ENCODE measurements at regions not wholly inside any gene's neighbourhood (a gene's known extent, or its start where the extent isn't known, plus 50 kb on each side); places are given as distances from the start of the nearest gene placed in this dataset.

DNA sequence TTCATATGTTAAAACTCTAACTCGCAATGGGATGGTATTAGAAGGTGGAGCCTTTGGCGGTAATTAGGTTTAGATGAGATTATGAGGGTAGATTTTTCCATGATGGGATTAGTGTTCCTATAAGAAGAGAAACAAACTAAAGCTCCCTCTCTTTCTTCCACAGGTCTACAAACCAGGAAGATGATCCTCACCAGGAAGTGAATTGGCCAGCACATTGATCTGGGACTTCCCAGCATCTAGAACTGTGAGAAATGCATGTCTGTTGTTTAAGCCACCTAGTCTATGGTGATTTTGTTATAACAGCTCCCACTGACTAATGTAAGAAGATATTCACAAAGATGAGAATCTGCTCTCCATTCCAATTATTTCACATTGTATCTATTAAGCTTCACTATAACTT is 2266.9 kb downstream of the PCDH7 start:
- peaks cover 2% of the 10 kb centered on the region for H3K36me3 Mint-ChIP-seq (ENCODE audit: insufficient read depth)
- no peak for ATAC-seq (replicated peaks; ENCODE audit: extremely low read depth, poor library complexity, severe bottlenecking)
- no peak overlapping the region for H3K27ac Mint-ChIP-seq (ENCODE audit: low read depth)
- no peaks in the 10 kb centered on the region for H3K4me1 Mint-ChIP-seq
- H3K27me3 Mint-ChIP-seq = no peaks in the 10 kb centered on the region
- H3K9me3 Mint-ChIP-seq = peaks cover 14% of the 10 kb centered on the region
- no peak overlapping the region for H3K4me3 Mint-ChIP-seq
- DNase-seq (ENCODE audit: low spot score in 2 of 2) = no peak

- H3K36me3 Mint-ChIP-seq (ENCODE audit: insufficient read depth) = no peaks in the 10 kb centered on the region
- ATAC-seq (replicated peaks; ENCODE audit: extremely low read depth, poor library complexity, severe bottlenecking) = no peak
- H3K4me3 Mint-ChIP-seq = no peak overlapping the region
- no peak for DNase-seq (ENCODE audit: low spot score in 2 of 2)
- peaks cover 14% of the 10 kb centered on the region for H3K9me3 Mint-ChIP-seq
- no peak overlapping the region for H3K27ac Mint-ChIP-seq (ENCODE audit: low read depth)
- no peaks in the 10 kb centered on the region for H3K27me3 Mint-ChIP-seq
- no peaks in the 10 kb centered on the region for H3K4me1 Mint-ChIP-seq
Measured at GRCh38 chr4:32988165-32988811, 2268.1 kb downstream of the PCDH7 start.

DNA sequence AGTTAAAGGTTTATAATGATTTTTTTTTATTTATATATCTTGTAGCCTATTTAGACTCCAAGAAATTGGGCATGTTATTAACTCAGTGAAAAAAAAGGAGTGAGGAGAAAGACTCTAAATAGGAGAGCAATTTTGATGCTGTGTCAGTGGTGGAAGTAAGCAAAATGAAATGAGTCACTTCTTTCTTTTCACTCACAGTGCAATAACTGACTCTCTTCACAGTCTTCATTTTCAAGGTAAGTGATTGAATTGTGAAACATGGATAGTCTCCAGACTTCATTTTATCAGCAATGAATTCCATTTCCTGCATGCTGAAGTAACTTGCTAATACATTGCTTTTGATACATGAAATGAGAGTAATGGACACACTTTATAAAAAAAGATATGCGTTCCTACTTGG is 2271.5 kb downstream of the PCDH7 start:
- Mint-ChIP-seq H3K27ac (ENCODE audit: low read depth) (no peak overlapping the region), H3K36me3 (ENCODE audit: insufficient read depth) (no peaks in the 10 kb centered on the region), H3K4me3 (no peak overlapping the region)

GRCh38 chr4:32994981-32995881 is 2275.1 kb downstream of the PCDH7 start:
- no peaks in the 10 kb centered on the region for H3K4me1 Mint-ChIP-seq
- no peak for ATAC-seq (replicated peaks; ENCODE audit: extremely low read depth, poor library complexity, severe bottlenecking)

More for the DNA sequence above, 2271.5 kb downstream of the PCDH7 start:
- H3K4me1 Mint-ChIP-seq = no peaks in the 10 kb centered on the region
- no peaks in the 10 kb centered on the region for H3K27me3 Mint-ChIP-seq
- no peak for DNase-seq (ENCODE audit: low spot score in 2 of 2)
- H3K9me3 Mint-ChIP-seq = no peaks in the 10 kb centered on the region
- no peak for ATAC-seq (replicated peaks; ENCODE audit: extremely low read depth, poor library complexity, severe bottlenecking)

GRCh38 chr4:33013282-33013681 is 2293.1 kb downstream of the PCDH7 start:
- no peak for DNase-seq (ENCODE audit: low spot score in 2 of 2)
- H3K36me3 Mint-ChIP-seq (ENCODE audit: insufficient read depth) = no peaks in the 10 kb centered on the region
- no peak overlapping the region for H3K4me3 Mint-ChIP-seq
- no peaks in the 10 kb centered on the region for H3K4me1 Mint-ChIP-seq
- no peak overlapping the region for H3K27ac Mint-ChIP-seq (ENCODE audit: low read depth)
- peaks cover 26% of the 10 kb centered on the region for H3K9me3 Mint-ChIP-seq
- no peak for ATAC-seq (replicated peaks; ENCODE audit: extremely low read depth, poor library complexity, severe bottlenecking)
- H3K27me3 Mint-ChIP-seq = no peaks in the 10 kb centered on the region

More at GRCh38 chr4:32994981-32995881, 2275.1 kb downstream of the PCDH7 start:
- H3K9me3 Mint-ChIP-seq = peaks cover 14% of the 10 kb centered on the region
- H3K4me3 Mint-ChIP-seq = no peak overlapping the region
- H3K36me3 Mint-ChIP-seq (ENCODE audit: insufficient read depth) = no peaks in the 10 kb centered on the region
- no peaks in the 10 kb centered on the region for H3K27me3 Mint-ChIP-seq
- H3K27ac Mint-ChIP-seq (ENCODE audit: low read depth) = no peak overlapping the region
- no peak for DNase-seq (ENCODE audit: low spot score in 2 of 2)

DNA sequence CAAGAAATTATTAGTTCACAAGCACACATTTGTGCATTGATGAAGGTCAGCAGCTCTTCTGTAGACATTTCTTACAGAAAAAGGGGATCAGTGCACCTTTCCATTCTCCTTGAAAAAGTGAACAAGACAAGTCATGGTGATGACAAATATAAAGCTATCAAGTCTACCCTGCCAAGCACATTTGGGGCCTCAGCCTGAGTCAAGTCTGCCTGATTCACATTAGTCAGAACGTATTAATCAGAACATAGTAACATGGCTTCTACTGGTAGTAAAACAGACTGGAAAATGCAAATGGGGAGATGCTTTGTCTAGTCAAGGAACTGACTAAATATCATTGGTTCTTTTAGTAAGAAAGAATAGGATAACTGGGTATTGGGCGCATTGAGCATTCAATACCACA is 2305.1 kb downstream of the PCDH7 start:
- Mint-ChIP-seq H3K36me3 (ENCODE audit: insufficient read depth) (no peaks in the 10 kb centered on the region), H3K4me1 (no peaks in the 10 kb centered on the region), H3K4me3 (no peak overlapping the region), H3K9me3 (peaks cover 5% of the 10 kb centered on the region), H3K27me3 (no peaks in the 10 kb centered on the region), H3K27ac (ENCODE audit: low read depth) (no peak overlapping the region)
- DNase-seq (ENCODE audit: low spot score in 2 of 2) (no peak), ATAC-seq (replicated peaks; ENCODE audit: extremely low read depth, poor library complexity, severe bottlenecking) (no peak)

GRCh38 chr4:33029976-33030375 is 2309.8 kb downstream of the PCDH7 start:
- no peak overlapping the region for H3K27ac Mint-ChIP-seq (ENCODE audit: low read depth)
- H3K9me3 Mint-ChIP-seq = peaks cover 11% of the 10 kb centered on the region
- no peaks in the 10 kb centered on the region for H3K36me3 Mint-ChIP-seq (ENCODE audit: insufficient read depth)

DNA sequence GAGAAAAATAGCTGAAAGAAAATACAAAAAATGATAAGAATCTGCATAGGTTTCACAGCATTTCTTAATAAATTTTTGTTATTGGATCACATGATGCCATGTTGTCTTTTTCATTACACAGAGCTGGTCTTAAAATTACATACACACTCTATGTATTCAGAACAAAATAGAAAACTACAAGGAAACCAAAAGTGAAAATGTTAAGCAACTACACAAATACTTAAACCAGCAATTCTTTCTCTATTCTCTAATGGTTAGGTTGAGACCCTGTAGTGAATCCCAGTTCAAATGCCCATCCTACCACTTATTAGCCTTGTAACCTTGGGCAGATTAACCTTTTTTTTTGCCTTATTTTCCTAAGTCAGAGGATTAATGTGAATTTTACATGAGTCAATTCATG is 2311.2 kb downstream of the PCDH7 start:
- Mint-ChIP-seq H3K4me3 (no peak overlapping the region), H3K27me3 (no peaks in the 10 kb centered on the region), H3K9me3 (peaks cover 11% of the 10 kb centered on the region), H3K4me1 (no peaks in the 10 kb centered on the region), H3K27ac (ENCODE audit: low read depth) (no peak overlapping the region), H3K36me3 (ENCODE audit: insufficient read depth) (no peaks in the 10 kb centered on the region)
- ATAC-seq (replicated peaks; ENCODE audit: extremely low read depth, poor library complexity, severe bottlenecking) (no peak), DNase-seq (ENCODE audit: low spot score in 2 of 2) (no peak)

More at GRCh38 chr4:33029976-33030375, 2309.8 kb downstream of the PCDH7 start:
- Mint-ChIP-seq H3K4me1 (no peaks in the 10 kb centered on the region), H3K27me3 (no peaks in the 10 kb centered on the region), H3K4me3 (no peak overlapping the region)
- DNase-seq (ENCODE audit: low spot score in 2 of 2) (no peak), ATAC-seq (replicated peaks; ENCODE audit: extremely low read depth, poor library complexity, severe bottlenecking) (no peak)

DNA sequence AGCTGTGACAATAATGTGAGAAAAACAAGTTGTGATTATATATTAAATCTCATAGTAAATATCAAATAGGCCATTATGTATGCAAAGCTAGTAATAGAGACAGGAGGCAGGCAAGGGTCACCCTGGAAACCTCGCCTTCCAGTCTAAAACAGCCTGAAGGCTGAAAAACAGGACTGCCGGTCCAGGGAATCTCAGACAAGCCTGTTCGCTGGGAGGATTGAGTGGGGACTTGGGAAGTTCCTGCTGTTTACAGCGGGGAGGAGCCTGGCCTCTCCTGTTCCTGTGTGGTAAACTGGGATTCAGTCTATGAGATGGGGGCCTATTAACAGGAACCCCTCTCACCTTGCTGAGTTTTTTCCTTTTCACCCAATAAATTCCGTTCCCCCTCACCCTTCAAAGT is 2317.3 kb downstream of the PCDH7 start:
- no peak for ATAC-seq (replicated peaks; ENCODE audit: extremely low read depth, poor library complexity, severe bottlenecking)
- no peaks in the 10 kb centered on the region for H3K36me3 Mint-ChIP-seq (ENCODE audit: insufficient read depth)
- no peaks in the 10 kb centered on the region for H3K4me1 Mint-ChIP-seq
- H3K9me3 Mint-ChIP-seq = peaks cover 17% of the 10 kb centered on the region
- no peaks in the 10 kb centered on the region for H3K27me3 Mint-ChIP-seq
- no peak for DNase-seq (ENCODE audit: low spot score in 2 of 2)
- no peak overlapping the region for H3K4me3 Mint-ChIP-seq
- H3K27ac Mint-ChIP-seq (ENCODE audit: low read depth) = no peak overlapping the region

DNA sequence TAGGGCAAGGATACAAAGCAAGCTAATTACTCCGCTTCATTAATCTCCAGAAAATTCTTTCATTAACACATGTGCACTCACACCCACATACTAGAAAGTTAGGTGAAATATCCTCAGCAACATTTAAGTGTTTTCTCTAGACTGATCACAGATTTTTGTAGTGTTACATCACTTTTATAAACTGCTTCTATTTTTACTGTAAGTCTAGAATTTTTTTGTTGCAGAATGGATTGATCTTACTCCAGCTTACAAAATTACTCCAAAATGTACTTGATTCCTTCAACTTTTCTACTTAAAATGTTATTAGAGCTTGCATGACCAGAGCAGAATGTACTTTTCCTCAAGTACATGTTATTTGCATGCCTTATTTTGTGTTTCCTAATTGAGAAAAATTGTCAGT is 2325.2 kb downstream of the PCDH7 start:
- no peaks in the 10 kb centered on the region for H3K27me3 Mint-ChIP-seq
- no peak overlapping the region for H3K4me3 Mint-ChIP-seq
- no peak overlapping the region for H3K27ac Mint-ChIP-seq (ENCODE audit: low read depth)
- ATAC-seq (replicated peaks; ENCODE audit: extremely low read depth, poor library complexity, severe bottlenecking) = no peak
- peaks cover 12% of the 10 kb centered on the region for H3K9me3 Mint-ChIP-seq
- no peaks in the 10 kb centered on the region for H3K36me3 Mint-ChIP-seq (ENCODE audit: insufficient read depth)
- H3K4me1 Mint-ChIP-seq = no peaks in the 10 kb centered on the region
- no peak for DNase-seq (ENCODE audit: low spot score in 2 of 2)

- Mint-ChIP-seq H3K36me3 (ENCODE audit: insufficient read depth) (no peaks in the 10 kb centered on the region), H3K27ac (ENCODE audit: low read depth) (no peak overlapping the region), H3K27me3 (no peaks in the 10 kb centered on the region), H3K9me3 (peaks cover 5% of the 10 kb centered on the region), H3K4me3 (no peak overlapping the region), H3K4me1 (no peaks in the 10 kb centered on the region)
- ATAC-seq (replicated peaks; ENCODE audit: extremely low read depth, poor library complexity, severe bottlenecking) (no peak), DNase-seq (ENCODE audit: low spot score in 2 of 2) (no peak)
Measured at GRCh38 chr4:33052241-33052640, 2332.1 kb downstream of the PCDH7 start.

DNA sequence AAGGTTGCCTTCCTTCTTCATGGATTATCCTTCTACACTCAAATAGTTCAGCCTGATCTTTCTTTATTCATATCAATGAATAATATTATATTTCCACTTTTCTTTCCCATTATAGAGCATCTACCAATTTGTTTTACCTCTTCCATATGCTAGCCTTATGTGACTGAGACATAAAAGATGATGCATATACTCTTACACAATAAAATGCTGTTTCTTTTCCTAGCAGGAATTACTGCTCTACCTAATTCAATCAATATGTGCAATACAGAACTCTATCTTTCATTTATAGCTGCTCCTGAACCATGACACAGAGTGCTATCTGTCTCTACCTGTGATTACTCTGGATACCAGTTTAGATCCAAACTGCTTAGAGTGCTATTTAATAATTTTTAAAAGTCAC is 2334.0 kb downstream of the PCDH7 start:
- no peak overlapping the region for H3K27ac Mint-ChIP-seq (ENCODE audit: low read depth)
- no peaks in the 10 kb centered on the region for H3K27me3 Mint-ChIP-seq
- H3K4me1 Mint-ChIP-seq = no peaks in the 10 kb centered on the region
- no peak for DNase-seq (ENCODE audit: low spot score in 2 of 2)
- H3K9me3 Mint-ChIP-seq = peaks cover 11% of the 10 kb centered on the region
- no peak overlapping the region for H3K4me3 Mint-ChIP-seq
- no peak for ATAC-seq (replicated peaks; ENCODE audit: extremely low read depth, poor library complexity, severe bottlenecking)
- no peaks in the 10 kb centered on the region for H3K36me3 Mint-ChIP-seq (ENCODE audit: insufficient read depth)

DNA sequence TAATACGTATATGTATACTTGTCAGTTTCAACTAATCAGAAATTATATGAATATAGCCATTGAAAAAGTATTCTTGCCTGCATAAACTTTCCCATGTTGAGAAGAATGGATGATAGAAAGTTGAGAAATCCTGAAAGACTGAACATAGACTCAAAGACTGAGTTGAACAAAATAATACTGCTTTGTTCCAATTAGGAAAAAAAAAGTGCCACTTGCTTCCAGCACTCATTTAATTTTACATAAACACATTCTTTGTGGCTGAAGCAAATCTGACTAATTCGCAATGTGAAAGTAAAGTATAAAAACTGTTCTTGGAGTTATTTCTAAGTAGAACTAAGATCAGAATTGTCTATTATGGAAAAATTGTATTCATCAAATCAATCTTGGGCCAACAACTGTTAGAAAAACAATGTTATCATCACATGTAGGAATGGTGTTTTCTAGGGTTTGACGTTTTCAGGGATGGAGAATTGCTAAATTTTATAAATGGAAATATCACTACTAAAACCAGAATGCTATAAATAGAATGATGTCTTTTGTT is 2334.6 kb downstream of the PCDH7 start:
- no peaks in the 10 kb centered on the region for H3K4me1 Mint-ChIP-seq

More for the DNA sequence above, 2334.6 kb downstream of the PCDH7 start:
- H3K27ac Mint-ChIP-seq (ENCODE audit: low read depth) = no peak overlapping the region
- H3K36me3 Mint-ChIP-seq (ENCODE audit: insufficient read depth) = no peaks in the 10 kb centered on the region
- no peaks in the 10 kb centered on the region for H3K27me3 Mint-ChIP-seq
- H3K9me3 Mint-ChIP-seq = peaks cover 11% of the 10 kb centered on the region
- ATAC-seq (replicated peaks; ENCODE audit: extremely low read depth, poor library complexity, severe bottlenecking) (no peak), DNase-seq (ENCODE audit: low spot score in 2 of 2) (no peak)
- no peak overlapping the region for H3K4me3 Mint-ChIP-seq
